Endodermal cell (in vitro differentiated cells): ENCODE measurements at regions not wholly inside any gene's neighbourhood (a gene's known extent, or its start where the extent isn't known, plus 50 kb on each side); places are given as distances from the start of the nearest gene placed in this dataset.
A peak's percentile ranks its signal among the peaks of the same experiment; 100 is the strongest.

ENCODE experiments used
- DNase-seq: peaks from one replicate; pipeline ENCODE4 v3.0.0-alpha.2; 2017
- H3K27ac ChIP-seq: 2 replicates; pipeline ENCODE4 v1.5.1; 2013; ENCODE audit warnings: mild to moderate bottlenecking, low read depth, low read length, moderate library complexity
- H3K27me3 ChIP-seq: 2 replicates; pipeline ENCODE4 v1.6.1; 2013; ENCODE audit warnings: mild to moderate bottlenecking, low read length, moderate library complexity; ENCODE audit not compliant: insufficient read depth, control insufficient read depth, poor library complexity, severe bottlenecking
- H3K36me3 ChIP-seq: 2 replicates; pipeline ENCODE4 v1.7.0; 2013; ENCODE audit warnings: mild to moderate bottlenecking, low read length, moderate library complexity; ENCODE audit not compliant: control insufficient read depth, insufficient read depth
- H3K4me1 ChIP-seq: one replicate; pipeline ENCODE4 v1.7.0; 2013; ENCODE audit warnings: low read length; ENCODE audit not compliant: control insufficient read depth, insufficient read depth
- H3K4me3 ChIP-seq: 2 replicates; pipeline ENCODE4 v1.5.1; 2013; ENCODE audit warnings: mild to moderate bottlenecking, low read length, moderate library complexity
- H3K9ac ChIP-seq: 2 replicates; pipeline ENCODE4 v1.6.1; 2013; ENCODE audit warnings: mild to moderate bottlenecking, low read length, moderate library complexity; ENCODE audit not compliant: poor library complexity, severe bottlenecking; ENCODE audit errors: extremely low read depth
- H3K9me3 ChIP-seq: 2 replicates; pipeline ENCODE4 v1.6.1; 2013; ENCODE audit warnings: mild to moderate bottlenecking, low read length, moderate library complexity; ENCODE audit not compliant: control insufficient read depth
- H3K27ac Mint-ChIP-seq: 2 replicates; pipeline ENCODE4 v1.8.0; 2020; ENCODE audit warnings: mixed read lengths
- H3K27me3 Mint-ChIP-seq: 2 replicates; pipeline ENCODE4 v1.8.0; 2021; ENCODE audit warnings: mild to moderate bottlenecking, mixed read lengths; ENCODE audit not compliant: insufficient read depth
- H3K36me3 Mint-ChIP-seq: 2 replicates; pipeline ENCODE4 v1.8.0; 2020; ENCODE audit warnings: low read depth, mixed read lengths
- H3K4me1 Mint-ChIP-seq: 2 replicates; pipeline ENCODE4 v1.8.0; 2020; ENCODE audit warnings: mixed read lengths
- H3K4me3 Mint-ChIP-seq: 2 replicates; pipeline ENCODE4 v1.8.0; 2020; ENCODE audit warnings: mild to moderate bottlenecking, moderate library complexity, mixed read lengths
- H3K9me3 Mint-ChIP-seq: 2 replicates; pipeline ENCODE4 v1.8.0; 2020; ENCODE audit warnings: mild to moderate bottlenecking, mixed read lengths
- CTCF ChIP-seq: fragments of 200-600 bp; sonication (generic); conservative IDR thresholded peaks from 2 replicates; pipeline ENCODE4 v1.5.0; 2021; ENCODE audit warnings: antibody characterized with exemption, mild to moderate bottlenecking
- WGBS, 2 experiments: methylation state at CpG; one replicate each; pipeline versions ENCODE4 v1.1.5 to v1.1.7; 2013; ENCODE audit warnings: missing lambda C conversion rate in 2 of 2, mixed read lengths in 1 of 2; ENCODE audit not compliant: insufficient coverage in 1 of 2, insufficient read length in 1 of 2; 5-methylcytosine and 5-hydroxymethylcytosine counted together

GRCh38 chr4:67106861-67107460 lies 438.3 kb downstream of the CENPC start:
- no peak overlapping the region for H3K9ac ChIP-seq
- H3K9me3 ChIP-seq = no peaks in the 10 kb centered on the region
- peaks cover 5% of the 10 kb centered on the region for H3K4me1 Mint-ChIP-seq
- H3K36me3 Mint-ChIP-seq = no peaks in the 10 kb centered on the region
- no peak for TF ChIP-seq CTCF
- no peak overlapping the region for H3K4me3 Mint-ChIP-seq
- no peaks in the 10 kb centered on the region for H3K36me3 ChIP-seq
- no peaks in the 10 kb centered on the region for H3K9me3 Mint-ChIP-seq
- H3K27me3 ChIP-seq = no peaks in the 10 kb centered on the region
- H3K27ac Mint-ChIP-seq = no peak overlapping the region
- 80 to 100% methylated on average over 2 to 3 of the region's 3 CpGs for whole genome bisulfite sequencing, 2 experiments
- no peak for DNase-seq
- H3K27ac ChIP-seq = no peak overlapping the region
- H3K4me3 ChIP-seq = no peak overlapping the region
- H3K27me3 Mint-ChIP-seq = no peaks in the 10 kb centered on the region
- peaks cover 6% of the 10 kb centered on the region for H3K4me1 ChIP-seq

GRCh38 chr4:67104145-67104544 lies 441.2 kb downstream of the CENPC start:
- Mint-ChIP-seq H3K36me3 (no peaks in the 10 kb centered on the region), H3K4me3 (no peak overlapping the region), H3K4me1 (peaks cover 5% of the 10 kb centered on the region), H3K9me3 (no peaks in the 10 kb centered on the region), H3K27ac (no peak overlapping the region), H3K27me3 (no peaks in the 10 kb centered on the region)
- Histone ChIP-seq H3K9ac (no peak overlapping the region), H3K4me1 (peaks cover 6% of the 10 kb centered on the region), H3K27ac (peak overlapping the region; percentile 19), H3K36me3 (no peaks in the 10 kb centered on the region), H3K27me3 (no peaks in the 10 kb centered on the region), H3K4me3 (no peak overlapping the region), H3K9me3 (no peaks in the 10 kb centered on the region)
- TF ChIP-seq CTCF = no peak
- DNase-seq = no peak
- 78% methylated on average over 1 to 3 of the region's 3 CpGs for WGBS, 2 experiments

GRCh38 chr4:67103001-67103747 lies 442.1 kb downstream of the CENPC start:
- peak; percentile 29 for TF ChIP-seq CTCF
- Histone ChIP-seq H3K9ac (no peak overlapping the region), H3K36me3 (no peaks in the 10 kb centered on the region), H3K4me1 (peaks cover 6% of the 10 kb centered on the region), H3K27me3 (no peaks in the 10 kb centered on the region), H3K4me3 (no peak overlapping the region), H3K9me3 (no peaks in the 10 kb centered on the region), H3K27ac (no peak overlapping the region)
- H3K36me3 Mint-ChIP-seq = no peaks in the 10 kb centered on the region
- WGBS, 2 experiments = 84 to 87% methylated on average over 4 to 6 of the region's 6 CpGs
- H3K27me3 Mint-ChIP-seq = no peaks in the 10 kb centered on the region
- peaks cover 5% of the 10 kb centered on the region for H3K4me1 Mint-ChIP-seq
- no peak overlapping the region for H3K27ac Mint-ChIP-seq
- no peak for DNase-seq
- no peak overlapping the region for H3K4me3 Mint-ChIP-seq
- H3K9me3 Mint-ChIP-seq = no peaks in the 10 kb centered on the region
